Osteocyte (in vitro differentiated cells): ENCODE measurements at regions not wholly inside any gene's neighbourhood (a gene's known extent, or its start where the extent isn't known, plus 50 kb on each side); places are given as distances from the start of the nearest gene placed in this dataset.

Experiments used
- DNase-seq: peaks from one replicate; pipeline ENCODE4 v3.0.0; 2021; ENCODE audit warnings: mixed read lengths; ENCODE audit not compliant: unreplicated experiment; ENCODE audit errors: extremely low spot score
- H3K27ac Mint-ChIP-seq: one replicate; pipeline ENCODE4 v1.8.0; 2021; ENCODE audit warnings: mild to moderate bottlenecking, mixed read lengths; ENCODE audit not compliant: unreplicated experiment
- H3K27me3 Mint-ChIP-seq: one replicate; pipeline ENCODE4 v1.8.0; 2021; ENCODE audit warnings: mixed read lengths; ENCODE audit not compliant: unreplicated experiment
- H3K36me3 Mint-ChIP-seq: one replicate; pipeline ENCODE4 v1.8.0; 2021; ENCODE audit warnings: mixed read lengths; ENCODE audit not compliant: unreplicated experiment
- H3K4me1 Mint-ChIP-seq: one replicate; pipeline ENCODE4 v1.8.0; 2021; ENCODE audit warnings: mixed read lengths; ENCODE audit not compliant: unreplicated experiment
- H3K4me3 Mint-ChIP-seq: one replicate; pipeline ENCODE4 v1.8.0; 2021; ENCODE audit warnings: mild to moderate bottlenecking, moderate library complexity, mixed read lengths; ENCODE audit not compliant: unreplicated experiment
- H3K9me3 Mint-ChIP-seq: one replicate; pipeline ENCODE4 v1.8.0; 2021; ENCODE audit warnings: mixed read lengths; ENCODE audit not compliant: unreplicated experiment
- CTCF ChIP-seq: fragments of 200-600 bp; sonication (generic); IDR thresholded peaks from 2 replicates; pipeline ENCODE4 v1.5.0; 2021; ENCODE audit warnings: antibody characterized with exemption, mild to moderate bottlenecking, moderate library complexity

- no peaks in the 10 kb centered on the region for H3K9me3 Mint-ChIP-seq
- H3K4me3 Mint-ChIP-seq = no peak overlapping the region
Observed at GRCh38 chr10:84838851-84839250, 510.5 kb downstream of the CCSER2 start.

GRCh38 chr10:84842593-84842992 is 514.2 kb downstream of the CCSER2 start:
- Mint-ChIP-seq H3K27me3 (peaks cover 16% of the 10 kb centered on the region), H3K4me3 (no peak overlapping the region), H3K36me3 (no peaks in the 10 kb centered on the region), H3K9me3 (no peaks in the 10 kb centered on the region), H3K4me1 (no peaks in the 10 kb centered on the region), H3K27ac (no peak overlapping the region)
- DNase-seq = no peak
- no peak for TF ChIP-seq CTCF

More at GRCh38 chr10:84838851-84839250, 510.5 kb downstream of the CCSER2 start:
- Mint-ChIP-seq H3K36me3 (no peaks in the 10 kb centered on the region), H3K27me3 (peaks cover 18% of the 10 kb centered on the region), H3K27ac (no peak overlapping the region), H3K4me1 (no peaks in the 10 kb centered on the region)
- no peak for TF ChIP-seq CTCF
- no peak for DNase-seq

GRCh38 chr10:84844461-84844860 is 516.1 kb downstream of the CCSER2 start:
- H3K27me3 Mint-ChIP-seq = peaks cover 5% of the 10 kb centered on the region
- no peak overlapping the region for H3K4me3 Mint-ChIP-seq
- H3K9me3 Mint-ChIP-seq = no peaks in the 10 kb centered on the region
- H3K4me1 Mint-ChIP-seq = no peaks in the 10 kb centered on the region
- no peak overlapping the region for H3K27ac Mint-ChIP-seq
- H3K36me3 Mint-ChIP-seq = no peaks in the 10 kb centered on the region
- TF ChIP-seq CTCF = no peak
- no peak for DNase-seq

- H3K9me3 Mint-ChIP-seq = no peaks in the 10 kb centered on the region
- peak; percentile 26 for TF ChIP-seq CTCF
- peaks cover 6% of the 10 kb centered on the region for H3K27me3 Mint-ChIP-seq
- no peaks in the 10 kb centered on the region for H3K4me1 Mint-ChIP-seq
- DNase-seq = no peak
- no peak overlapping the region for H3K27ac Mint-ChIP-seq
- no peaks in the 10 kb centered on the region for H3K36me3 Mint-ChIP-seq
- H3K4me3 Mint-ChIP-seq = no peak overlapping the region
Observed at GRCh38 chr10:84845628-84846261, 517.4 kb downstream of the CCSER2 start.

GRCh38 chr10:84846658-84847316 is 518.4 kb downstream of the CCSER2 start:
- no peak for DNase-seq
- TF ChIP-seq CTCF = no peak
- H3K9me3 Mint-ChIP-seq = no peaks in the 10 kb centered on the region
- H3K4me1 Mint-ChIP-seq = no peaks in the 10 kb centered on the region
- peaks cover 5% of the 10 kb centered on the region for H3K27me3 Mint-ChIP-seq
- H3K36me3 Mint-ChIP-seq = no peaks in the 10 kb centered on the region
- no peak overlapping the region for H3K4me3 Mint-ChIP-seq
- H3K27ac Mint-ChIP-seq = no peak overlapping the region
